ENCODE measurements at regions not wholly inside any gene's neighbourhood (a gene's known extent, or its start where the extent isn't known, plus 50 kb on each side); places are given as distances from the start of the nearest gene placed in this dataset.
"Not testable (repeated sequence)": the region's sequence is repeated elsewhere in the genome, so short reads cannot be mapped to it uniquely, and the experiment has no call there.

GRCh38 chr10:33776419-33777070, 442.1 kb upstream of the NRP1 start:
- no peak for DNase-seq

- no peak for DNase-seq
These were observed 440.4 kb upstream of the NRP1 start for GRCh38 chr10:33774857-33775256.

- no peak for DNase-seq
These were observed 439.5 kb upstream of the NRP1 start for GRCh38 chr10:33773886-33774480.

GRCh38 chr10:33773253-33773573, 438.7 kb upstream of the NRP1 start:
- DNase-seq, result no peak

GRCh38 chr10:33772370-33773252, 438.1 kb upstream of the NRP1 start:
- DNase-seq, result no peak

GRCh38 chr10:33771856-33772255, 437.4 kb upstream of the NRP1 start:
- DNase-seq, result not testable (repeated sequence)

GRCh38 chr10:33764694-33765185, 430.3 kb upstream of the NRP1 start:
- DNase-seq, result no peak

- no peak for DNase-seq
These were observed 425.8 kb upstream of the NRP1 start for GRCh38 chr10:33760056-33760943.

- DNase-seq, result no peak
These were observed 424.7 kb upstream of the NRP1 start for GRCh38 chr10:33759191-33759590.

- no peak for DNase-seq
These were observed 423.8 kb upstream of the NRP1 start for GRCh38 chr10:33758299-33758698.

- DNase-seq, result no peak
These were observed 419.6 kb upstream of the NRP1 start for GRCh38 chr10:33754052-33754451.

- no peak for DNase-seq
These were observed 418.9 kb upstream of the NRP1 start for GRCh38 chr10:33753389-33753788.

GRCh38 chr10:33749790-33750189, 415.3 kb upstream of the NRP1 start:
- no peak for DNase-seq

GRCh38 chr10:33749067-33749735, 414.7 kb upstream of the NRP1 start:
- DNase-seq, result no peak

GRCh38 chr10:33746836-33747268, 412.4 kb upstream of the NRP1 start:
- no peak for DNase-seq

GRCh38 chr10:33746186-33746585, 411.7 kb upstream of the NRP1 start:
- no peak for DNase-seq

GRCh38 chr10:33743429-33743857, 409.0 kb upstream of the NRP1 start:
- DNase-seq, result no peak

- no peak for DNase-seq
These were observed 404.6 kb upstream of the NRP1 start for GRCh38 chr10:33739031-33739430.

- DNase-seq, result no peak
These were observed 401.0 kb upstream of the NRP1 start for GRCh38 chr10:33735464-33735923.

- DNase-seq, result no peak
These were observed 400.1 kb upstream of the NRP1 start for GRCh38 chr10:33734393-33735155.

- DNase-seq, result no peak
These were observed 398.6 kb upstream of the NRP1 start for GRCh38 chr10:33733058-33733457.
